HG03558 (cell line): ENCODE measurements at regions not wholly inside any gene's neighbourhood (a gene's known extent, or its start where the extent isn't known, plus 50 kb on each side); places are given as distances from the start of the nearest gene placed in this dataset.

ENCODE experiments used
- ATAC-seq: cut with Tn5 transposase; IDR thresholded peaks from one replicate; pipeline ENCODE4 v1.9.1; 2021; ENCODE audit warnings: moderate number of reproducible peaks; ENCODE audit not compliant: unreplicated experiment; ENCODE audit errors: extremely low read depth

- no peak for ATAC-seq
Measured at GRCh38 chr2:23289671-23290070, 95.3 kb upstream of the KLHL29 start.

- no peak for ATAC-seq
Measured at GRCh38 chr2:23291239-23291638, 93.7 kb upstream of the KLHL29 start.

- no peak for ATAC-seq
Measured at GRCh38 chr2:23292024-23292423, 93.0 kb upstream of the KLHL29 start.

- no peak for ATAC-seq
Measured at GRCh38 chr2:23293063-23293462, 91.9 kb upstream of the KLHL29 start.

- ATAC-seq, result no peak
Measured at GRCh38 chr2:23293731-23294130, 91.2 kb upstream of the KLHL29 start.

DNA sequence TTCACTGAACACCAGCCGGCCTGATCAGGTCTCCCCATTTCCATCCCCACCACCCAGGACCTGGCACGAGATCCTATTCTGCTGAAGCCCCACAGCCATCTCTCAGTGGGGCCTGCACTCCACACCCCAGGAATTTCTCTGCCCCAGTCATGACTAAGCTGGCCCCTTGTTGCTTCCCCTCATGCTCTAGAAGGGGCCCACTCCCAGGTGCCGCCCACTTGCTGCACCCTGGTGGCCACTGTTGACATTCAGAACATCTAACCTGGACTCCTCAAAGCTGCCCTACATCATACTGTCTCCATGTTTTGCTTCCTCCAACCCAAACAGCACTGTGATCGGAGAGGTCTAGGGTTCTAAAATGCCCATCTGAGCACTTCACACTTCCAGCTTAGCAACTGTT is 90.7 kb upstream of the KLHL29 start:
- no peak for ATAC-seq

DNA sequence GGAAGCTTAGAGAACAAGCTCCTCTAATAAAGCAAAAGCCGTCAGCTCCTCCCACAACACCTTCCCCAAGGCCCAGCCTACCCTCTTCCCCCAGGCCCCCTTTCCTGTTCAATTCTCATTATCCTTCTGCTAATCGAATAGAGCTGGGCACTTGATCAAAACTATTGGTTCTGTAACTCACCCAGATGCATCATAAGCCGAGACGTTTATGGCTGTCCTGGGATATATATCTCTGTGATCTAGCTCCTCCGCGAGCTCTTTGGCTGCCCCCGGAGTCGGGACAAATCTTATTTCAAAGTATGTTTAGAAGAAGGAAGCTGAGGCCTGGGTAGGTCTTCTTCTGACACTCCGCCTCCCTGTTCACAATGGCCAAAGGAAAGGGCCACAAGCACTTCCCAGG is 88.3 kb upstream of the KLHL29 start:
- no peak for ATAC-seq

- no peak for ATAC-seq
Measured at GRCh38 chr2:23297112-23297511, 87.9 kb upstream of the KLHL29 start.

- ATAC-seq, result no peak
Measured at GRCh38 chr2:23298551-23298950, 86.4 kb upstream of the KLHL29 start.

DNA sequence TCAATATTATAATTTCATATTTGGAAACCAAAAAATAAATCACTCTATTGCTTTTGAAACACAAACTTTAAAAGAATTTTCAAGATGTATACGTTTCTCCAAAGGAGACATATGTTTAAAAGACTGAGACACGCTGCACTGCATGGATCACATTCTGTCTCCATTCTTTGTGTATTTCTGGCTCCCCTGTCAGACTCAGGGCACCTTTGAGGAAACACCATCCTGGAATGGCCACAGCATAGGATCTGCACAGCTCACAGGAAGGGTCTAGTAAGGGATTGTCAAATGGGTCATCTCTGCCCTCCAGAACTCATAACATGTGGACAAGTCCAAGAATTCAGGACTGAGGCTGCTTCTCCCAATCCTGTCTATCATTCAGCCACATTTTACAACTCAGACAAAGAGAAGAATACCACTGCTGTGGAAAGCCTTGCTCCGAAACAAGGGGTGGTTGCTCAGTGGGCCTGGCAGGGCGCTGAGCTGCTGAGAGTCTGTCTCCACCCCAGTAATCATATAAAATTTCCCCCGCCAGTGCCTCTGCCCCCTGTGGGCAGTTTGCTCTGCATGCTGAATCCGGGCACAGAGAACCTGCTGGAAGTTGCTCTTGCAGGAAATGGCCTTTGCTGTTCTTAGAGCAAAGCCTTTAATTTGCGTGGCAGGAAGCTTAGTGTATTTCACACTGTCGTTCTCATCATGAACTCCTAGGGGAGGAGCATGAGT is 85.3 kb upstream of the KLHL29 start:
- ATAC-seq, result no peak

GRCh38 chr2:23301136-23301535 is 83.8 kb upstream of the KLHL29 start:
- ATAC-seq, result no peak

GRCh38 chr2:23302591-23302990 is 82.4 kb upstream of the KLHL29 start:
- no peak for ATAC-seq

DNA sequence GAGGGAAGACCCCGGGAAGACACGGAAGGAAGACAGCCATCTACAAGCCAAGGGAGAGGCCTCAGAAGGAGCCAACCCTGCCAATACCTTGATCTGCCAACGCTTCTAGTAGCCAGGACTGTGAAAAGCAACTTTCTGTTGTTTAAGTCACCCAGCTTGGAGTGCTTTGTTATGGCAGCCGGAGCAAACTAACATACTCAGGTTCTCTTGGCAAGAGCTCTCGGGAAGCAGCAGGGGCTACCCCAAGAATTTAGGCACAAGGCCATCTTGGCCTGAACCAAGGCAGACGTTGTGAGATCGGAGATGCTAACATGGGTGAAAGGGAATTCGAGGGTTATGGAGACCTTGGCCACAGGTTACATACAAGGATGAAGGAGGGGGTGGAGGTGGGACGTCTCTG is 78.6 kb upstream of the KLHL29 start:
- ATAC-seq, result no peak

DNA sequence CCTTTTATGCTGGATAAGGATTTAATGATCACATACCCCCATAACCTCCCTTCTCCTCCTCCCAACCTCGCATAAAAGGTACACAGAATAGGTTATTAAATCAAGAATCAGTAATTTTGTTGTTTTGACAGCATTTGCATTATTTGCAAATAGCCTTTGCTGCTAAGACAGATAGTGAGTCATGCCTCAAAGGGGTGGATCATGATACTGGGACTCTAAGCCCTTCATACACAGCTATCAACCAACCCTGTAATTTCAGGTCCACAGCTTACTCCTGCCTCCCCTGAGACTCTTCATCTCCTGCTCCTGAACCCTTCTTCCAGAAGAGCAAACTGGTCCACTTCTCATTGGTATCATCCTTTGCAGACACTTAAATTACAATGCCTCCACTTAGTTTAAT is 73.8 kb upstream of the KLHL29 start:
- no peak for ATAC-seq

- ATAC-seq, result peak; percentile 65
Measured at GRCh38 chr2:23312996-23313606, 71.9 kb upstream of the KLHL29 start.

GRCh38 chr2:23314687-23315086 is 70.3 kb upstream of the KLHL29 start:
- no peak for ATAC-seq

DNA sequence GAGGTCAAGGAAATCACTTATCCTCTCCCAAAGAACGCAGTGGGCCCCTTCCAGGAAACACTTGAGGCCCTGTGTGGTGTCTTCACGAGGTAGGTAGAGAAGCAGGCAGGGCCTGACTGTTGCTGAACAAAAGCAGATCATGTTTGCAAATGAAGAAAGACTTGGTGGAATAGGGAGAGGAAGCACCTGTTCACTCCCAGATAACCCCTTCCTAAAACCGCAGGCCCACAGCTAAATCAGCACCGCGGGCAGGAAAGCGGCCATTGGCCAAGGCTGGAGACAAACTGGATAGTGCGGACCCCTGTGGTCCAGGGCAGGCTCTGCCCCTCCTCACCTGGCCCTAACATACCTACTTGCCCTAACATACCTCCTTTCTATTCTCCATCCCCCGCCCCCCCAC is 64.9 kb upstream of the KLHL29 start:
- ATAC-seq, result no peak

DNA sequence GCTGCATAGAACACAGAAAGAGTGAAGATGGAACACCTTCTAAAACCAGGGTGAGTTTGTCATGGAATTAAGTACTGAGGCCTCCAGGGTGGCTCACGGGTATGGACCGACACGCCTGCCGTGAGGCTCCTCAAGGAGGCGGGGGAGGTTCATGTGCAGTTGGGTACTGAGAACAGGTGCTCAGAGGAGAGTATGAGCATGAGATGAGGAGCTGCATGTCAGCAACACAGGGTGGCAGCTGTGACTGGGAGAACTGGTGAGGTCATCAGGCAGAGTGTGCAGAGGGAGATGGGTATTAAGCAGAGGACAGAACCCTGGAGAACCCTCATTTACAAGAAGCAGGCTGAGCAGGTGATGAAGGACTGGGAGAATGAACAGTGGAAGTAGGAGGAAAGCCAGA is 63.2 kb upstream of the KLHL29 start:
- ATAC-seq, result no peak

DNA sequence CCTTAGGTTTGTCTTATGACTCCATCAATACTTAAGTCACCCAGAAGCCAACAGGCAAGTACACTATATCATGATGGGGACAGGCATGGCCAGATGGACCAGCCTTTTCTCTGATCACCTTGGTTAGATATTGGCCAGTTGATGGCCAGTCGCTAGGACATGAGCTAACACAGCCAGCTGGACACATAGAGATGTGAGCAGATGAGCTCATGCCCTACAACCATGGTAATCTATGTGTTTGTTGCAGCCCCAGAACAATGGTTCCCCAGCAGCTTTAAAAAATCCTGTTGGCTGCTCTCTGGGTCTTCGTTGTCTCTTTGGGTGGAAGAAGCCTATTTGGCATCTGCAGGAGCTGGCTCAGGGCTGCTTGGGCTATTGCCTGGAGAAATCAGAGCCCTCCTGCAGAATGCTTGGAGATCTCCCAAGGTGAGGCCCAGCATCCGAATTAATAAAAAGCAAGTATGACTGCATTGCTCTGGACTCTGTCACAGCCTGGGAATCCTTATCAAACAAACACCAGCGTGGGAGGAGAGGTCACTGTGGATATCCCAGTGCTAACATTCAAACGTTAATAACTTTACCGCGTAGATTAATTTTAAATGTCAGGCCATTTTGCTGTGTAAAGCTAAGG is 62.3 kb upstream of the KLHL29 start:
- ATAC-seq, result no peak

GRCh38 chr2:23323198-23323916 is 61.6 kb upstream of the KLHL29 start:
- no peak for ATAC-seq
